ENCODE measurements at regions not wholly inside any gene's neighbourhood (a gene's known extent, or its start where the extent isn't known, plus 50 kb on each side); places are given as distances from the start of the nearest gene placed in this dataset.

DNA sequence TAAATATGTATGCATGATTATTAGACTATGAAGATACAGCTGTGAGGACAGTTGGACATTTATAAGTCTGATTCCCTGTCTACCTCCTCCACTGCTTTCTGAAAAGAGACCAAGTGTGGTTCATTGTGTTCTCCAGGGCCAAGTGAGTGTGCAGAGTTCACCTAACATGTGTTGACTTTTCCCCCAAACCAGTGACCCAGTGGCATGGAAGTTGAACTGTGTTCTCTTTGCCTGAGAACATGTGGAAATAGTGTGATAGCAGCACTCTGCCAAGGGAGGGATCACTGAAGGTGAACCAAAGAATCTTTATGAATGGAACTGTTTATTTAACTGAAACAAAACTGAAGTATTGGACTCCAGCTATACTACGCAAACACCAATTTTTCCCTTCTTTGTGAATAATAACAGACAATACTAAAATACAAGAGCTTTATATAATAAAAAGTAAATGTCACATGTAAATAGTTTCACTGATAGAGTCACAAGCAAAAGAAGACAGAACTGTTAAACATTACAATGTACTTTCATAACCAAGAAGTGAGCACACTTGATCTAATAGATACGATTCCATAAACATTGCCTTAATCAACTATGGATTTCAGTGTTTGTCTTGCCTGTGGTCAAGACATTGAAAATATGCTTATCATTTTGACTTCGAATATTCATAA is 200.3 kb upstream of the FUT9 start (continued):
- peak; percentile 100 for TF ChIP-seq GATAD2A (CRISPR knock-in tag; IDR thresholded peaks at IDR 0.05)
- TF ChIP-seq FOXO1 (CRISPR knock-in tag; IDR thresholded peaks at IDR 0.05), result peak; percentile 97
- no peak for TF ChIP-seq DDIT3 (CRISPR knock-in tag; IDR thresholded peaks at IDR 0.05)
- TF ChIP-seq, protein P1, sequence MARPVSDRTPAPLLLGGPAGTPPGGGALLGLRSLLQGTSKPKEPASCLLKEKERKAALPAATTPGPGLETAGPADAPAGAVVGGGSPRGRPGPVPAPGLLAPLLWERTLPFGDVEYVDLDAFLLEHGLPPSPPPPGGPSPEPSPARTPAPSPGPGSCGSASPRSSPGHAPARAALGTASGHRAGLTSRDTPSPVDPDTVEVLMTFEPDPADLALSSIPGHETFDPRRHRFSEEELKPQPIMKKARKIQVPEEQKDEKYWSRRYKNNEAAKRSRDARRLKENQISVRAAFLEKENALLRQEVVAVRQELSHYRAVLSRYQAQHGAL (CRISPR knock-in tag; IDR thresholded peaks at IDR 0.05; ENCODE audit: not compliant biosample characterization), result no peak
- TF ChIP-seq, protein P2, sequence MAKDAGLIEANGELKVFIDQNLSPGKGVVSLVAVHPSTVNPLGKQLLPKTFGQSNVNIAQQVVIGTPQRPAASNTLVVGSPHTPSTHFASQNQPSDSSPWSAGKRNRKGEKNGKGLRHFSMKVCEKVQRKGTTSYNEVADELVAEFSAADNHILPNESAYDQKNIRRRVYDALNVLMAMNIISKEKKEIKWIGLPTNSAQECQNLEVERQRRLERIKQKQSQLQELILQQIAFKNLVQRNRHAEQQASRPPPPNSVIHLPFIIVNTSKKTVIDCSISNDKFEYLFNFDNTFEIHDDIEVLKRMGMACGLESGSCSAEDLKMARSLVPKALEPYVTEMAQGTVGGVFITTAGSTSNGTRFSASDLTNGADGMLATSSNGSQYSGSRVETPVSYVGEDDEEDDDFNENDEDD (CRISPR knock-in tag; IDR thresholded peaks at IDR 0.05; ENCODE audit: borderline replicate concordance), result peak; percentile 87; the same call in 1 of the 2 replicates
- TF ChIP-seq FOXA3 (CRISPR knock-in tag; IDR thresholded peaks at IDR 0.05), result peak; percentile 99
- TF ChIP-seq, protein P3, sequence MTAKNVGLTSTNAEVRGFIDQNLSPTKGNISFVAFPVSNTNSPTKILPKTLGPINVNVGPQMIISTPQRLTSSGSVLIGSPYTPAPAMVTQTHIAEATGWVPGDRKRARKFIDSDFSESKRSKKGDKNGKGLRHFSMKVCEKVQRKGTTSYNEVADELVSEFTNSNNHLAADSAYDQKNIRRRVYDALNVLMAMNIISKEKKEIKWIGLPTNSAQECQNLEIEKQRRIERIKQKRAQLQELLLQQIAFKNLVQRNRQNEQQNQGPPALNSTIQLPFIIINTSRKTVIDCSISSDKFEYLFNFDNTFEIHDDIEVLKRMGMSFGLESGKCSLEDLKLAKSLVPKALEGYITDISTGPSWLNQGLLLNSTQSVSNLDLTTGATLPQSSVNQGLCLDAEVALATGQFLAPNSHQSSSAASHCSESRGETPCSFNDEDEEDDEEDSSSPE (CRISPR knock-in tag; IDR thresholded peaks at IDR 0.05), result peak; percentile 76
- TF ChIP-seq, protein P4, sequence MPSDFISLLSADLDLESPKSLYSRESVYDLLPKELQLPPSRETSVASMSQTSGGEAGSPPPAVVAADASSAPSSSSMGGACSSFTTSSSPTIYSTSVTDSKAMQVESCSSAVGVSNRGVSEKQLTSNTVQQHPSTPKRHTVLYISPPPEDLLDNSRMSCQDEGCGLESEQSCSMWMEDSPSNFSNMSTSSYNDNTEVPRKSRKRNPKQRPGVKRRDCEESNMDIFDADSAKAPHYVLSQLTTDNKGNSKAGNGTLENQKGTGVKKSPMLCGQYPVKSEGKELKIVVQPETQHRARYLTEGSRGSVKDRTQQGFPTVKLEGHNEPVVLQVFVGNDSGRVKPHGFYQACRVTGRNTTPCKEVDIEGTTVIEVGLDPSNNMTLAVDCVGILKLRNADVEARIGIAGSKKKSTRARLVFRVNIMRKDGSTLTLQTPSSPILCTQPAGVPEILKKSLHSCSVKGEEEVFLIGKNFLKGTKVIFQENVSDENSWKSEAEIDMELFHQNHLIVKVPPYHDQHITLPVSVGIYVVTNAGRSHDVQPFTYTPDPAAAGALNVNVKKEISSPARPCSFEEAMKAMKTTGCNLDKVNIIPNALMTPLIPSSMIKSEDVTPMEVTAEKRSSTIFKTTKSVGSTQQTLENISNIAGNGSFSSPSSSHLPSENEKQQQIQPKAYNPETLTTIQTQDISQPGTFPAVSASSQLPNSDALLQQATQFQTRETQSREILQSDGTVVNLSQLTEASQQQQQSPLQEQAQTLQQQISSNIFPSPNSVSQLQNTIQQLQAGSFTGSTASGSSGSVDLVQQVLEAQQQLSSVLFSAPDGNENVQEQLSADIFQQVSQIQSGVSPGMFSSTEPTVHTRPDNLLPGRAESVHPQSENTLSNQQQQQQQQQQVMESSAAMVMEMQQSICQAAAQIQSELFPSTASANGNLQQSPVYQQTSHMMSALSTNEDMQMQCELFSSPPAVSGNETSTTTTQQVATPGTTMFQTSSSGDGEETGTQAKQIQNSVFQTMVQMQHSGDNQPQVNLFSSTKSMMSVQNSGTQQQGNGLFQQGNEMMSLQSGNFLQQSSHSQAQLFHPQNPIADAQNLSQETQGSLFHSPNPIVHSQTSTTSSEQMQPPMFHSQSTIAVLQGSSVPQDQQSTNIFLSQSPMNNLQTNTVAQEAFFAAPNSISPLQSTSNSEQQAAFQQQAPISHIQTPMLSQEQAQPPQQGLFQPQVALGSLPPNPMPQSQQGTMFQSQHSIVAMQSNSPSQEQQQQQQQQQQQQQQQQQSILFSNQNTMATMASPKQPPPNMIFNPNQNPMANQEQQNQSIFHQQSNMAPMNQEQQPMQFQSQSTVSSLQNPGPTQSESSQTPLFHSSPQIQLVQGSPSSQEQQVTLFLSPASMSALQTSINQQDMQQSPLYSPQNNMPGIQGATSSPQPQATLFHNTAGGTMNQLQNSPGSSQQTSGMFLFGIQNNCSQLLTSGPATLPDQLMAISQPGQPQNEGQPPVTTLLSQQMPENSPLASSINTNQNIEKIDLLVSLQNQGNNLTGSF (CRISPR knock-in tag; IDR thresholded peaks at IDR 0.05), result no peak
- TF ChIP-seq FOXJ3 (CRISPR knock-in tag; IDR thresholded peaks at IDR 0.05; ENCODE audit: borderline replicate concordance), result peak; percentile 93; the same call in 1 of the 2 replicates
- TF ChIP-seq ZNF543 (CRISPR knock-in tag; IDR thresholded peaks at IDR 0.05), result no peak
- TF ChIP-seq ZNF280B (CRISPR knock-in tag; IDR thresholded peaks at IDR 0.05; ENCODE audit: borderline replicate concordance), result no peak
- no peak for TF ChIP-seq DNMT1 (CRISPR knock-in tag; IDR thresholded peaks at IDR 0.05)
- TF ChIP-seq, protein P5, sequence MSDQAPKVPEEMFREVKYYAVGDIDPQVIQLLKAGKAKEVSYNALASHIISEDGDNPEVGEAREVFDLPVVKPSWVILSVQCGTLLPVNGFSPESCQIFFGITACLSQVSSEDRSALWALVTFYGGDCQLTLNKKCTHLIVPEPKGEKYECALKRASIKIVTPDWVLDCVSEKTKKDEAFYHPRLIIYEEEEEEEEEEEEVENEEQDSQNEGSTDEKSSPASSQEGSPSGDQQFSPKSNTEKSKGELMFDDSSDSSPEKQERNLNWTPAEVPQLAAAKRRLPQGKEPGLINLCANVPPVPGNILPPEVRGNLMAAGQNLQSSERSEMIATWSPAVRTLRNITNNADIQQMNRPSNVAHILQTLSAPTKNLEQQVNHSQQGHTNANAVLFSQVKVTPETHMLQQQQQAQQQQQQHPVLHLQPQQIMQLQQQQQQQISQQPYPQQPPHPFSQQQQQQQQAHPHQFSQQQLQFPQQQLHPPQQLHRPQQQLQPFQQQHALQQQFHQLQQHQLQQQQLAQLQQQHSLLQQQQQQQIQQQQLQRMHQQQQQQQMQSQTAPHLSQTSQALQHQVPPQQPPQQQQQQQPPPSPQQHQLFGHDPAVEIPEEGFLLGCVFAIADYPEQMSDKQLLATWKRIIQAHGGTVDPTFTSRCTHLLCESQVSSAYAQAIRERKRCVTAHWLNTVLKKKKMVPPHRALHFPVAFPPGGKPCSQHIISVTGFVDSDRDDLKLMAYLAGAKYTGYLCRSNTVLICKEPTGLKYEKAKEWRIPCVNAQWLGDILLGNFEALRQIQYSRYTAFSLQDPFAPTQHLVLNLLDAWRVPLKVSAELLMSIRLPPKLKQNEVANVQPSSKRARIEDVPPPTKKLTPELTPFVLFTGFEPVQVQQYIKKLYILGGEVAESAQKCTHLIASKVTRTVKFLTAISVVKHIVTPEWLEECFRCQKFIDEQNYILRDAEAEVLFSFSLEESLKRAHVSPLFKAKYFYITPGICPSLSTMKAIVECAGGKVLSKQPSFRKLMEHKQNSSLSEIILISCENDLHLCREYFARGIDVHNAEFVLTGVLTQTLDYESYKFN (CRISPR knock-in tag; conservative IDR thresholded peaks at IDR 0.05), result peak; percentile 100
- no peak for TF ChIP-seq CAMTA2 (CRISPR knock-in tag; IDR thresholded peaks at IDR 0.05; ENCODE audit: borderline replicate concordance)
- peak; percentile 92 for TF ChIP-seq SIX4 (CRISPR knock-in tag; IDR thresholded peaks at IDR 0.05)

All from HepG2 (cell line).